Lower leg skin (tissue), 4 donors: ENCODE measurements at regions not wholly inside any gene's neighbourhood (a gene's known extent, or its start where the extent isn't known, plus 50 kb on each side); places are given as distances from the start of the nearest gene placed in this dataset.

Source experiments
- DNase-seq, 2 donors: peaks; one replicate each; pipeline ENCODE4 v3.0.0-alpha.2; 2019; ENCODE audit warnings: low spot score in 2 of 2
- H3K4me3 ChIP-seq: fragments of 200-600 bp; sonication (generic); 2 replicates; pipeline ENCODE4 v1.5.1; 2017; ENCODE audit warnings: mild to moderate bottlenecking, low read depth; ENCODE audit not compliant: poor library complexity, severe bottlenecking
- CTCF ChIP-seq, 3 donors: fragments of 450-650 bp; IDR thresholded peaks; one replicate each; pipeline ENCODE4 v1.5.1; 2016; ENCODE audit warnings: antibody characterized with exemption in 3 of 3, mild to moderate bottlenecking in 3 of 3, moderate library complexity in 2 of 3
- POLR2A ChIP-seq, 2 donors: fragments of 450-650 bp; IDR thresholded peaks; one replicate each; pipeline ENCODE4 v1.6.1; 2016 to 2017; ENCODE audit warnings: antibody characterized with exemption in 2 of 2, mild to moderate bottlenecking in 1 of 2, moderate library complexity in 1 of 2
- WGBS, 2 donors: methylation state at CpG; one replicate each; pipeline ENCODE4 v1.1.5; 2018; 5-methylcytosine and 5-hydroxymethylcytosine counted together
- intact Hi-C: fragments of 100-400 bp; cut with DNase I; formaldehyde crosslinking; loops from one replicate; pipeline ENCODE4 v1.15.0; 2023; ENCODE audit warnings: low total_unique reads

- H3K4me3 ChIP-seq = no peak overlapping the region
- whole genome bisulfite sequencing, 2 donors = 88 to 97% methylated on average over 2 of the region's 2 CpGs
- no peak for TF ChIP-seq POLR2A (IDR thresholded peaks at IDR 0.05)
- TF ChIP-seq CTCF (IDR thresholded peaks at IDR 0.05) = no peak
- no peak for DNase-seq
- intact Hi-C loops = no loop called here
These were observed 436.0 kb downstream of the HTR7 start for GRCh38 chr10:90421874-90422273.

- intact Hi-C loops = no loop called here
- TF ChIP-seq POLR2A (IDR thresholded peaks at IDR 0.05) = no peak
- TF ChIP-seq CTCF (IDR thresholded peaks at IDR 0.05) = no peak
- 86 to 88% methylated on average over 1 of the region's 1 CpG for WGBS, 2 donors
- DNase-seq = no peak
- H3K4me3 ChIP-seq = no peak overlapping the region
These were observed 433.1 kb downstream of the HTR7 start for GRCh38 chr10:90424730-90425129.

GRCh38 chr10:90430186-90430585 lies 427.7 kb downstream of the HTR7 start:
- no peak for DNase-seq
- 52 to 82% methylated on average over 1 of the region's 1 CpG for WGBS, 2 donors
- intact Hi-C loops = no loop called here
- H3K4me3 ChIP-seq = no peak overlapping the region
- TF ChIP-seq CTCF (IDR thresholded peaks at IDR 0.05) (no peak), POLR2A (IDR thresholded peaks at IDR 0.05) (no peak)

GRCh38 chr10:90432866-90433265 lies 425.0 kb downstream of the HTR7 start:
- TF ChIP-seq CTCF (IDR thresholded peaks at IDR 0.05) (no peak), POLR2A (IDR thresholded peaks at IDR 0.05) (no peak)
- DNase-seq = no peak
- H3K4me3 ChIP-seq = no peak overlapping the region
- intact Hi-C loops = no loop called here

GRCh38 chr10:90435296-90435695 lies 422.5 kb downstream of the HTR7 start:
- no peak for TF ChIP-seq CTCF (IDR thresholded peaks at IDR 0.05)
- TF ChIP-seq POLR2A (IDR thresholded peaks at IDR 0.05) = no peak
- intact Hi-C loops = no loop called here
- H3K4me3 ChIP-seq = no peak overlapping the region
- DNase-seq = no peak

- no peak for DNase-seq
- WGBS, 2 donors = 63 to 67% methylated on average over 1 of the region's 1 CpG
- intact Hi-C loops = no loop called here
- no peak for TF ChIP-seq POLR2A (IDR thresholded peaks at IDR 0.05)
- TF ChIP-seq CTCF (IDR thresholded peaks at IDR 0.05) = no peak
- no peak overlapping the region for H3K4me3 ChIP-seq
These were observed 420.4 kb downstream of the HTR7 start for GRCh38 chr10:90437452-90437851.
